GM21381 (cell line): ENCODE measurements at regions not wholly inside any gene's neighbourhood (a gene's known extent, or its start where the extent isn't known, plus 50 kb on each side); places are given as distances from the start of the nearest gene placed in this dataset.
A peak's percentile ranks its signal among the peaks of the same experiment; 100 is the strongest.

Experiments
- ATAC-seq: cut with Tn5 transposase; IDR thresholded peaks from one replicate; pipeline ENCODE4 v1.9.1; 2021; ENCODE audit warnings: mild to moderate bottlenecking, moderate library complexity; ENCODE audit not compliant: unreplicated experiment

GRCh38 chr2:155095613-155096012, 397.1 kb downstream of the KCNJ3 start:
- ATAC-seq: no peak

- no peak for ATAC-seq
Observed at GRCh38 chr2:155080373-155080772, 381.9 kb downstream of the KCNJ3 start.

GRCh38 chr2:155070489-155070888, 372.0 kb downstream of the KCNJ3 start:
- no peak for ATAC-seq

DNA sequence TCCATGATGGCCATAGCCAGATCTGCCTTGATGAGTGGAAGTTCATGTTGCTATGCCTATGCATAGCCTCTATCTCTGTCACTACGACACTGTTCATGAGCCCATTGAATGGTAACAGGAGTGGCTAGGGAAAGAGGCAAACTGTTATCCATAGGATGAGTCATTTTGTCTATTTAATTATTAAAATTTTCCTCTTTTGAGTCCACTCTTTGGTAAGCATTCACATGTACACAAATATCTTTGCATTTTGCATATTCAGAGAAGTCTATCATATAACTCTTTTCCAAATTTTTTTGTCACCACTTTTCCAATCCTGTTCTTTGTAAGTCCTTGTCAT, 364.4 kb downstream of the KCNJ3 start:
- ATAC-seq: no peak

GRCh38 chr2:155062250-155062921, 363.9 kb downstream of the KCNJ3 start:
- no peak for ATAC-seq

- ATAC-seq: no peak
Observed at GRCh38 chr2:155060896-155061295, 362.4 kb downstream of the KCNJ3 start.

- no peak for ATAC-seq
Observed at GRCh38 chr2:155054712-155055111, 356.2 kb downstream of the KCNJ3 start.

DNA sequence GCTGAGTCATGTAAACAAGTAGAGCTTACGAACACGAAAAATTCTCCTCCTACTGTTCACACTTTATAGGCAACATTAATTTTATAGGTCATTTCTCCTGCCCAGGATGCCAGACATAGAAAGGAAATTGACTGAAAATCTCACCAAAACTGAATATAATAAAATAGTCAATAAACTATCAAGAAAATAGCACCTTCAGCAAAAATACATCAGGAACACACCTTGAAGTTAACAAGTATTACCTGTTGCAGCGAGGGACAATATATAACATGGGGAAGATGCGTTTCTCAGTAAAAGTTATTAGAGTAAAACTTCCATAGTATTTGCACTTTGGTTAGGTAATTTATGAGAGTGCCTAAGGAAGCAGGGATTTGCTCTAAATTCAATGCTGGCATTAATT, 344.6 kb downstream of the KCNJ3 start:
- ATAC-seq: no peak

DNA sequence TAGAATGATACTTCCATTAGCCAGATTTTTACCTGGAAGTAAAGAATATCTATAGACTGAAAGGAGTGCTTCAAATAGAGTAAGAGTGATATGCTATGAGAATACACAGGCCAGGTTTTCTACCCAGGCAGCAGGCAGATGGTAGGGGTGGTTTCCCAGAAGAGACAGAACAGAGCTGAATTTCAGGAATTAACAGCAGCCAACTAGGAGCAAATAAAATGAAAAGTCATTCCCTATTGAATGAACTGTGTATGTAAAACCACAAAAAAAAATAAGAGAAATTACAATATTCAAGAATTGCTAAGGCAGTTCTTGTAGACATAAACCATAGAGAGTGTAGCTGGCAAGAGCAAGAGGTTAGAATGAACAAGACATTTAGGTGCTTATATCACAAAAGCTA, 336.8 kb downstream of the KCNJ3 start:
- ATAC-seq: no peak

DNA sequence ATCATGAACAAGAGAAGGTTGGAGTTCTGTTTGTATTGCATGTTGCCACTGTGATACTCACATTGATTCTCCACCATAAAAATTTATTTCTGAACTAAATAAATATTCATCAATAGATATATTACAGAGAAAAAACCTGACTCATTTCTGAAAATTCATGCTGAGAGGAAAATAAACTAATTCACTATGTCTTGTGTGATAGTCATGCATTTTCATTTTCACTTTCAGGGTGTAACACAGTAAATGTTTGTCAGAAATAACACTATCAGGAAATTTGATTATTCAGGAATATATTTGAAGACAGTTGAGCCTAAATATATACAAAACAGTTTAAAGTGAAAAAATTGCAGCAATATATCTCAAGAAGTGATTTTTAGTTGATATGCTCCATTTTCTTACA, 335.2 kb downstream of the KCNJ3 start:
- no peak for ATAC-seq

GRCh38 chr2:155030296-155030695, 331.8 kb downstream of the KCNJ3 start:
- ATAC-seq: no peak

DNA sequence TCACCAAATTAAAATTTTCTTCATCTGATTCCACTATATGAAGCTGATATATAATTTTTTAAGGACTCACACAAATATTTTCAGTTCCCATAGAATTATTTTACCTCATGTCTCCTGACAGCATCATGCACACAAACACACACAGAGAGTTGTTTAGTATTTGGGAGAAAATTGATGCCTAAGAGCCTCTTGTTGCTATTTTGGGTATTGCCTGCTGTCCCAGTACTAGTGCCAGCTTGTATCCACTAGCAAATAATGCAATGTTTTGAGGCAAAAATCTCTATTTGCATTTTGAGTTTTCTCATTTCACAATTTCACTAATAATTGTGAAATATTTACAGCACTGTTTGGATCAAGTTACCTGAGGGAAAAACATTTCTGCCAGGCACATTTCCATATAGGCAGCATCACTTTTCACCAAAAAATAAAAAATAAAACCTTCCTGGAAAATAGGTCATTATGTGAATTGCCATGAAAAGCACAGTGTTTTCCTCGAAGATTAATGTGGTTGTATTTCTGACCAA, 328.2 kb downstream of the KCNJ3 start:
- no peak for ATAC-seq

- ATAC-seq: no peak
Observed at GRCh38 chr2:155023674-155024073, 325.2 kb downstream of the KCNJ3 start.

DNA sequence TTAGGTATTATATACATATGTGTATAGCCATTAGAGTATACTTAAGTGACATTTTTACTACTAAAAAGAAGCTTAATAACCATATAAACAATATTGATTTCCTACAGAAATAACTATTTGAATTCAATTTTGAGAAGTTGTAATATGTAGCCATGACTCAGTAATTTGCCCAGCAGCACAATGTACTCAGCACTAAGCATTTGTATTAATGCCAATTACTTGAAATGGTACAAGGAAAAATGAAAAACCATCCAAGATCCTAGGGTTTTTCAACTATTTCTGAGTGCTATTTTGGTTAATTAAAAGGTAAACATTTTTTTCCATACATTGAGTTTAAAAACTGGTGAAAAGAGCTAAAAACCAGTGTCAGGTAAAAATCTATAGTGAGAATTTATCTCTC, 324.0 kb downstream of the KCNJ3 start:
- ATAC-seq: no peak

- ATAC-seq: no peak
Observed at GRCh38 chr2:155021618-155022017, 323.1 kb downstream of the KCNJ3 start.

DNA sequence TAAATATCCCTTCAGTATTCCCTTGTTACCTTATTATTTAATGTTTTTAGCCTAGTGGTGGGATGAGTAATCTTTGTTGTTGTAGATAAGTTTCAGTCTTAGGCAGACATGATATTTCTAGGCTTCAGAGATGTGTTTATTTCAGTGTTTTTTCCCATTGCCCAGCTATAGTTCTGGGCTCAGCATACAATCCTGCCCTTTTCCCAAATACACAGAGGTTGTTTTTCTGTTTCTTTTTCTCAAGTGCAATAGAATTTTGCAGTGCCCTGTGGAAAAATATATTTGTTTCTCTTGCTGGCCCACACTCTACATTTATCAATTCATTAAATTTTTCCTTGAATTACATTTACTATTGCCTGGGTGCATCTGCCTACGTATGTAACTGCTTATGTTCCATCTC, 321.8 kb downstream of the KCNJ3 start:
- ATAC-seq: no peak

DNA sequence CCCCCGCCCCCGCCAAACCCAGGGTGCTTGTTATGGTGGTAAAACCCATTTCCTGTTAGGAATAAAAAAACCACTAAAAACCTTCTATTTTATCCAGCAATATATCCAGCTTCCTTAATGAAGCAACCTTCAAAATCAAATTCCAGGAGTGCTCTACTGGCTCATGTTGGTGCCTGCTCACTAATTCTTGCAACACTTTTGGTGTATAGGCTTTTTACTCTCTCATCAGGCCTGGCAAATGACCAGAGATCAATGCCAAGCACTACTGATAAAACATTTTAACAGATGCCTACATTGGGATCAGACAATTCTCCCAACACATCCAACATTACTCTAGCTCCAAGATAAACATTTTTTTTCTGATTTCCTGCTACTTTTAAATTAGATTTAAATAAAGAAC, 312.4 kb downstream of the KCNJ3 start:
- no peak for ATAC-seq

DNA sequence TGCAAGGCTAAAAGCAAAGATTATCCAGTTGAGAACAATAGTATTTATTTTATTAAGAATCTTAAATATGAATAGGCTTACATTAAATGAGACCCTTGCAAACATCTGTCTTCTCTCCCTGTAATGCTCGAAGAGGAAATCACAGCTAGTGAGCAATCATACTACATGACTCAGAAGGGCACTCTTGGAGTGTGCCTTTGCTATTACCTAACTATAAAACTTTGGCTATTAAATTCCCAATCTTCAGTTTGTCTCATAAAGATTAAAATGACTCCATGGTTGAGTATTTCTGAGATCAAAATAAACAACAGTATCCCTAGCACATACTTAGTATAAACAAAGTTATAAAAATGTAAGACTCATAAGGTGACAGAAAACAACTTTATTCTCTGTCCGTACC, 296.9 kb downstream of the KCNJ3 start:
- ATAC-seq: no peak

DNA sequence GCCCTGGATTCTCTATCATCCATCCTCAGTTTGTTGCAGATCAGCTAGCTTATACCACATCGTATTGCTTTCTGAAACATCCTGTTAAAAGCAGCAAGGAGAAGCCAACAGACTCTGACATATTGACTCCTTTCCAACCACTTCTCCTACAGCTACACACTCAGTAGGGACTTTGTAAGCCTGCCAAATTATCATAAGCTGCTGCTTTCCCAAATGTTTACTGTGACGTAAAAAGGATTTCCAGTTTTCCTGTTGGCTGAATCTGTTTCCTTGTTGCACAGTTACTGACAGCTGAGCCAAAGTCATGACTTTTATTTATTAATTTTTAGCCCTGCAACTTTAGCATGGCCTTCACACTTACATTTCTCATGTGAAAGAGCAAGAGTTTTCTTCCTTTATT, 294.3 kb downstream of the KCNJ3 start:
- no peak for ATAC-seq

DNA sequence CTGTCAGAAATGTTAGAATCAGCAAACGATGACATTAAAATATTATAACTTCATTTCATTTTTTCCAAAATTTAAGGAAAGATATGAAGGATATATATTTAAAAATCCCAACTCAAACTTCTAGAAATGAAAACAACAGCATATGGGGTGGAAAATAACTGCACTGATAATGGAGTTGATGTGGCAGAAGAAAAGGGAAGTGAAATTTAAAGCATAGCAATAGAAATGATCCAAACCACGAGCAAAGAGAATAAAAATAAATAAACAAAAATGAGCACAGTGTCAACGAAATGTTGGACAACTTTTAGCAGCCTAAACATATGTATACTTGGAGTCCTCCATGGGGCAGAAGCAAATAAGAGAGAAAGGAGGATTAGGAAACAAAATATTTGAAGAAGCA, 280.2 kb downstream of the KCNJ3 start:
- no peak for ATAC-seq

DNA sequence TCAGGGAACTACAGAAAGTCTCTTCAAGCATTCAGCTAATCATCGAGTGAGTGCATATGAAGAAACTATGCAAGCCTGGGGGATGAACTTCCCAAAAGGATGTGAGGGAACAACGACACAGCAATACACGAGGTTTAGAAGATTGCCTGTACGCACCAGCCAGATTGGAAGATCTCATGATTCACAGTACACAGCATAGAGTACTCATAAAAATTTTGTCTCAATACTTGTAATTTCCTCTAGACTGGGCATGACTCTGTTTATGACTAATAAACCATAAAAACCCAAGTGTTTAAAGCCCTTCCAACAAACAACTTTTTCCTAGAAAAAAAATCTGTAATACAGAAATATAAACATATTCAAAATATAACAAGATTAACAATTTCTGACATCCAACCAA, 279.7 kb downstream of the KCNJ3 start:
- ATAC-seq: no peak

DNA sequence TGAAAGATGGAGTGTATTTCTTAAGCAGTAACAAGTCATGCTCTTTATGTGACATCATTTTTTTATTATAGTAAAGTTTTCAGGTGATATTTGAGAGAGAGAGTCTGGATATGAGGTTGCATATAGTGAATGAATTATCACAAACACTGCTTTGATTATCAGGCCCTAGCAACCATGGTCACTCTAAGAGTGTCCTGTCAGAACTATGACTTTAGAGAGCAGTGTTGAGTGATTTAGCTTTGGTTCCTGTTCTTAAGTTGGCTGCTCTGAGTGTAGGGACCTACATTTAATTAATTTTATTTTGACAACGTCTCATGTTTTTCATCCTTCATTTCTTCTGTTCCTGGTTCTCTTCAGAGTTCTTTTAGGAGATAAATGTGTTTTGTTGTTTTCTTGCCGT, 275.5 kb downstream of the KCNJ3 start:
- peak; percentile 48 for ATAC-seq

GRCh38 chr2:154963511-154963910, 265.0 kb downstream of the KCNJ3 start:
- no peak for ATAC-seq
